Peyer's patch (tissue), 4 donors: ENCODE measurements at regions not wholly inside any gene's neighbourhood (a gene's known extent, or its start where the extent isn't known, plus 50 kb on each side); places are given as distances from the start of the nearest gene placed in this dataset.

Source experiments
- CTCF ChIP-seq, 6 experiments: fragments of 450-650 bp in 4 of 6; fragments of 200-600 bp in 2 of 6; sonication (generic) in 1 of 6; IDR thresholded peaks; one replicate each; pipeline ENCODE4 v1.5.1; 2017 to 2019; ENCODE audit warnings: antibody characterized with exemption in 6 of 6, mild to moderate bottlenecking in 3 of 6, moderate library complexity in 1 of 6
- POLR2A ChIP-seq, 2 donors: fragments of 450-650 bp; IDR thresholded peaks; one replicate each; pipeline ENCODE4 v1.5.1; 2017; ENCODE audit warnings: antibody characterized with exemption in 2 of 2, mild to moderate bottlenecking in 2 of 2, moderate library complexity in 2 of 2

GRCh38 chr22:49330421-49331222 lies 497.1 kb downstream of the BRD1 start:
- TF ChIP-seq CTCF (IDR thresholded peaks at IDR 0.05) (no peak), POLR2A (IDR thresholded peaks at IDR 0.05) (no peak)
